Hematopoietic multipotent progenitor cell treated with erythropoietin and hydrocortisone succinate and interleukin-3 and kit ligand, for 15 days (in vitro differentiated cells): ENCODE measurements at regions not wholly inside any gene's neighbourhood (a gene's known extent, or its start where the extent isn't known, plus 50 kb on each side); places are given as distances from the start of the nearest gene placed in this dataset.
"Not testable (repeated sequence)": the region's sequence is repeated elsewhere in the genome, so short reads cannot be mapped to it uniquely, and the experiment has no call there.

Experiments used
- DNase-seq: peaks from one replicate; pipeline ENCODE4 v3.0.0-alpha.2; 2015; ENCODE audit warnings: low spot score

GRCh38 chr19:30942636-30943035 is 406.6 kb downstream of the TSHZ3 start:
- no peak for DNase-seq

DNA sequence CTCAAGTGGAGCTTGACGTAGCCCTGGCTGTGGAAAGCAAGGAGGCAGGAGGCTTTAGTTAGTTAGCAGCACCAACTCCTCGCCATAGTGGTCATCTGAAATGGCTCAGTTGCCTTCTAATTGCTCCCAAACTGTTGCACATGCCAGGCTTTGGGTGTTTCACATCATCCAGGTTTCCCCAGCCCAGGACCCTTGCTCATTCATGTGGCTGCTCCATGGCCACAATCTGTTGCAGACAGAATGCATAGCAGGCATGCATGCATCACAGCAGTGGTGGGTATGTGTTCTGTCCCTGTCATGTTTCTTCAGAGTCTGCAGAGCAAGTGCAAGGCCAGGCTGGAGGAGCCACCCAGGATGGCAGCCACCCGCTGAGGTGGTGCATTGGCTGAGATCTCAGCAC is 407.6 kb downstream of the TSHZ3 start:
- DNase-seq: no peak

DNA sequence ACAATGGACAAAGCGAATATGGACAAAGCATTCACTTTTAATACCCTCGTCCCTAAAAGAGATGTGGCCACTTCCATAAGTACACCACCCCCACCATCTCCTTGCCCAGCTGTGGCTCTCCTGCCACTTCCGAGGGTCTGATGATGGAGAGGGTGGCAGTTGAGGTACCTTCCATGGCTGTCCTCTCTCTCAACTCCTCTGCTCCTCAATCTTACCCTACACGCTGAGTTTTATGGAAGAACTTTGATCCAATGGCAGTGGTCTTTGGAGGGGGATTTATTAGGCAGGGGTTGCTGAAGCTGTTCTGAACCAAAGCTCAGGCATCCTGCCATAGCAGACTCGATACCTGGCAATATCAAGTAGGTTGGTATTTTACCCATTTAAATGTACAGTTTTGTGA is 413.0 kb downstream of the TSHZ3 start:
- no peak for DNase-seq

DNA sequence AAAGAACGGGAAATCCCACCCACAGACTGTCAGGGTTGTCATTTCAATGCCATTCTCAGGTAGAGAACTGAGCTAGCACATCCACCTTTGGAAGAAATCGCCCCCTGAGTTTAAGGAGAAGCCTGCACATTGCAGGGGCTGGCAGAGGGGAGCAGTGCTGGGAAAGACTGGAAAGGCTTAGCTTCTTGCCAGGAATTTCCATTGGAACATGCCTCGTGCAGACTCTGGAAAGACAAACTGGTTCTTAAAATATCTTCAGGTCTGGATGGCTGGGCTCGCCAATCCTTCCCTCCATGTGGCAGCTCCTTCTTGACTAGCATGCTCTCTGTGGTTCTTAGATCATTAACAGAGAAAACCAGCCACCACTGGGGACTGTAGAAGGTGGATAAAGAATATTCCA is 414.1 kb downstream of the TSHZ3 start:
- DNase-seq: no peak

- not testable (repeated sequence) for DNase-seq
Observed at GRCh38 chr19:30933454-30933853, 415.8 kb downstream of the TSHZ3 start.

GRCh38 chr19:30932854-30933253 is 416.4 kb downstream of the TSHZ3 start:
- DNase-seq: no peak

DNA sequence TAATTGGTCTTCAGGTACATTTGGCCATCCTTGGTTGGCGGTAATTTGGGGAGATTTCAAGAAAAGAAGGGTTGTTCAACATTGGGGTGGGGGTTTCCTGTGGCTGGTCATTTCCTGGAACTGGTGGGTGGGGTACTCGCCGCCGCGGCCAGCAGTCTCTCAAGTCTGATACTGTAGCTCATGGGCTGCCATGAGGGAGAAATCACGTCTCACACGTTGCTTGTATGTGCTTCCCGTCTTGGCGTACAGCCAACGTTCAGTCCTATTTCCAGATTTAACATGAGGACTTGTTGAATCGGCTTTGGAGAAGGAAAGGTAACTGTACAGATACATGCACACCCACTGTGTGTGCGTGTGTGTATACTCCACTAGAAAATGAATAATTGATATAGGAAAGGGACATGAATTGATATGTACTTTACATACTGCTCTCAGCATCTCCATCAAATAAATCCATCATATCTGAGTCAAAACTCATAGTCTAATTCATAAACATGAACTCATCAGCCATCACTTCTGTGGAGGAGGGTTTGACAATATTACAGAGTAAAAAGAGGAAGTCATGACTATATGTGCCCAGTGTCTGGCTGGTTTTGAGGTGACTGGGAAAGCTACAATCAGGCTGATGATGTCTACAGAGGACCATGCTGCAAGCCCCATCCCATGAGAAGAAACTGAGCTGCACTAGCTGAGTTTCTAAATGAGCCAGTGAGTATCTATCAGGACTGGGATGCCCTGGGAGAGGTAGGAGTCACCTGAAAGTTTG is 418.1 kb downstream of the TSHZ3 start:
- DNase-seq: no peak

GRCh38 chr19:30927705-30928104 is 421.5 kb downstream of the TSHZ3 start:
- no peak for DNase-seq

- DNase-seq: no peak
Observed at GRCh38 chr19:30924670-30925069, 424.6 kb downstream of the TSHZ3 start.

DNA sequence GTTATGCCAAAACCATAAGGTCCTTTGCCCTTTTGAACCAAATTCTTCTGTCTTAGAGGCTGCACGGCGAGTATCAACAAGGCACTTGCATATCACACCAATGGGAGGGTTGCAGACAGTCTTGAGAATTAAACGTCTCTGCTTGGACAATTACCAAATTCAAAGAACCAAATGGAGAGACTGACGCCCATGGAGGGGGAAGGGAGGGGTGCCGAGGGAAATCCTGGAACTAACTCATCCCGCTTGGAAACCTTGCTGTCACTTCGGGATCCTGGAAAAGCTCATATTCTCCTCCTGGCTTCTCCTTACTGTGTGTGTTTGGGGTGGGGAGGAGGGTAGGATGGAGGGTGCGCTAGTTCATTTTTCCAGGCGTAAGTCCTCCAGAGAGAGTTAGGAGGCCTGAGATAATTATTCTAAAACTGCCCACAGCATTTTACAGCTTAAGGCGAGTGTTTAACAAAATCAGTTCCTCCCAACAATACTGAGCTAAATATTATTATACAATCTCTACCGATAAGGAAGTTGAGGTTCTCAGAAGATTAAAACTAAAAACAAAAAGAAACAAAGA is 425.1 kb downstream of the TSHZ3 start:
- DNase-seq: no peak

- no peak for DNase-seq
Observed at GRCh38 chr19:30923621-30924020, 425.6 kb downstream of the TSHZ3 start.

GRCh38 chr19:30923096-30923495 is 426.1 kb downstream of the TSHZ3 start:
- DNase-seq: no peak

- no peak for DNase-seq
Observed at GRCh38 chr19:30920222-30920621, 429.0 kb downstream of the TSHZ3 start.

DNA sequence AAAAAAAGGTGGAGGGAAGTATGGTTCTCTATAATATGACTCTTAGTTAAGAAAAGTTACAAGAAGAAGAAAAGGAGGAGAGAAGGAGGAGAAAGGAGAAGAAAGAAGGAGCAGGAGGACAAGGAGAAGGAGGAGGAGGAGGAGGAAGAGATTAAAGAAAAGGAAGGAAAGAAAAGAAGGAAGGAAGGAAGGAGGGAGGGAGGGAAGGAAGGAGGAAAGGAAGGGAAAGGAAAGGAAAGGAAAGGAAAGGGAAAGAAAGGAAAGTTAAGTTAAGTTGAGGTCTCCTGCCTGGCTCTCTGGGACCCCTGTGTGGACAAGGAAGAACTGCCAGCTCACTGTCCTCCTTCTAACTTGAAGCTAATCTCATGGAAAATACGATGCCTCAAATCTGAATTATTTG is 429.5 kb downstream of the TSHZ3 start:
- DNase-seq: no peak

DNA sequence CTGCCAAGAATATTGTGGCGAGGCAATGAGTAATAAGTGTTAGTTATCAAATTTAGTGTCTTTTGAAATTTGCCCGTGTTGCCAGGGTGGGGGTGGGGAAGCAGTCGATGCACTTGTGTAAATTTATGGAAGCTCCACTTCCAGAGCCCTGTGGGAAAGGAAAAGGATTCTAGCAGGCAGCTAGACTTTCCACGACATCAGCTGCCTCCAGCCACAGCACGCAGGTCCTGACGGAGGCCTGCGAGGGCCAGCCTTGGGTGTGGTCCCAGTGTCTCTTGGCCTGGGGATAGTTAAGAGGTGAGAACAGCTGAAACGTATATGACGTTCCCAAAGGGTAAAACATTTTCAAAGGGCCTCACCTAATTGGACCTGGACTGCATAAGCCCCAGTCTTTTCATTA is 433.0 kb downstream of the TSHZ3 start:
- DNase-seq: no peak

GRCh38 chr19:30911491-30911890 is 437.7 kb downstream of the TSHZ3 start:
- no peak for DNase-seq

DNA sequence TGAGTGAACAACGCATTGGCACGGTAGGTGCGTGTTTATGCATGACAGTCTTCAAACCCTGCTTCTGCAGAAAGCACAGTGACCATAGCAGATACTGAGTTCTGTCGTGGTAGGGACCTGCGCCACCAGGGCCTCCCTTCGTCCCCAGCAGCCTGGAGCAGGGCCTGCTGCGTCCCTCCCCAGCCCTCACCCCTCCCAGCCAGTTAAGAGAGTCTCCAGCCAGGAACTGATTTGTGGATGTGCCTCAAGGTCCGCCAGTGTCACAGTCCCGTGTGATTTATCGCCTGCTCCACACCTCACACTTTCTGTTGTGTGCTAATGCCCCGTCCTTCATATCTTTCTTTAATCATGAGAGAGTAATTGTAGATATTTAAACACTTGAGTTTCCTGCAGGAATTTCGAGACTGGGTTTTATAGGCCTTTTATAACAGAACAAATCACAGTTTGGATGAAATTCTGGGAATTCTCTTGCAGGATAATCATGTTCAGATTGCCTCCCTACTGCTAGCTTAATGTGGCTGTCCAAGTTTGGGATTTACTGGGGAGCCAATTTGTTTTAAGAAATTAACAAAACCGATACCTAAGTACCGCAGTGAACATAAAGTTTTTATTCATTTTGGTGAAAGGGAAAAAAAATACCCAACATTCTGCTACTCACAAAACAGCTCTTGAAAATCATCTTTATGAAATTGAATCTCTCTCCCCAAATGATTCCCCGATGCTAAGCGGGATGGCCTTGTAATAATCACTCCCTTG is 438.6 kb downstream of the TSHZ3 start:
- no peak for DNase-seq

DNA sequence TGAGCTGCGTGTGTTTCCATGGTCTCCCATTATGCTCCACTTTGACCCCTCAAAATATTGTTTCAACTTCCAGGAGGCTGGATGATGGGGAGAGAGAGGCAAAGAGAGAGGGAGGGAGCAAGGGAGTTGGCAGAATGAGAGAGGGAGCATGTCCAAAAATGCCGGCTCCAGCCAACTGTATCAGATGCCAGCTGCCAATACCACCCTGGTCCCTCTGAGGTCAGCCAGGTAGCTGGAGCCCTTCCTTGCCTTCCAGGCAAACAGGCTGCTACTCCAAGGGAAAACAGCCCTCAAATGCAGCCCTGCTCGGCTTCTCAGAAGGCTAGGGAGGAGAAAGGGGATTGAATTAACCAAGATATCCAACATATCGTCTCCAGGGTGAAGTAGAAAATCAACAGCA is 440.0 kb downstream of the TSHZ3 start:
- no peak for DNase-seq

DNA sequence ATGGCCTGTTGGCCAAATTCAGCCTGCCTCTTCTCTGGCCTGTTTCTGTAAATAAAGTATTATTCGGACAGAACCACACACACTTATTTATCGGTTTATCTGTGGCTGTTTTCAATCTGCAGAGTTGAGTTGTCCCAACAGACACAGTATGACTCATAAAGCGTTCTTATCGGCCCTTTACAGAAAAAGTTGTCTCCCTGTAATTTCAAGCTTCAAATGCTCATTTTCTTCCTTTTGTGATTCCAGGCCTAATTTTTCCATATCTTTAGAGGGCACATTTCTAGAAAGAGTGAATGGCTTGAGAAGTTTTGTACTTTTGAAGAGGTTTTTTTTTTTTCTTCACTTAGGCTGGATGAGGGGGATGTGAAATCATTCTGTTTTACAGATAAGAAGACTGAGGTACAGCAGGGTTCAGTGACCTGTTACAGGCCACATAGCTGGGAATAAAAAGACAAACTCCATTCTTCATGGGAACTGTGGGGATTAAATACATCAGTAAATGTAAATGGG is 440.9 kb downstream of the TSHZ3 start:
- no peak for DNase-seq

DNA sequence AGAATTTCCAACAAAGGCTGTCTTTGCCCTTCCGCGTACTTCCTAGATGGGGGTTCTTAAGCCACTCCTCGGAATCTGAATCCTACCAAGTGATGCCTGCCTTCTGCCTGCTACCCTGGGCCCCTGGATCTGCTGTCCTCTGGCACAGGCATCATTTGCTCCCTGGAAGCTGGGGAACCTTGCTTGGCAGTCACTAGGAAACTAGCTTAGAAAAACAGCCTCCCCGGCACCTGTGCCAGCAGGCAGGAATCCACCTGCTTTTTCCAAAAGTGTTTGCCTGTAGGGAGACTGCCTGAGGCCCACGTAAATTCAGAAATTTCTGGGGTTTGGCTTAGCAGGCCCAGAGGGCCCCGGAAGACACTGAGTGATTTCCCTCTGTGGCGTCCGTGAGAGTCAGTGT is 442.4 kb downstream of the TSHZ3 start:
- no peak for DNase-seq

- no peak for DNase-seq
Observed at GRCh38 chr19:30900051-30900450, 449.2 kb downstream of the TSHZ3 start.

DNA sequence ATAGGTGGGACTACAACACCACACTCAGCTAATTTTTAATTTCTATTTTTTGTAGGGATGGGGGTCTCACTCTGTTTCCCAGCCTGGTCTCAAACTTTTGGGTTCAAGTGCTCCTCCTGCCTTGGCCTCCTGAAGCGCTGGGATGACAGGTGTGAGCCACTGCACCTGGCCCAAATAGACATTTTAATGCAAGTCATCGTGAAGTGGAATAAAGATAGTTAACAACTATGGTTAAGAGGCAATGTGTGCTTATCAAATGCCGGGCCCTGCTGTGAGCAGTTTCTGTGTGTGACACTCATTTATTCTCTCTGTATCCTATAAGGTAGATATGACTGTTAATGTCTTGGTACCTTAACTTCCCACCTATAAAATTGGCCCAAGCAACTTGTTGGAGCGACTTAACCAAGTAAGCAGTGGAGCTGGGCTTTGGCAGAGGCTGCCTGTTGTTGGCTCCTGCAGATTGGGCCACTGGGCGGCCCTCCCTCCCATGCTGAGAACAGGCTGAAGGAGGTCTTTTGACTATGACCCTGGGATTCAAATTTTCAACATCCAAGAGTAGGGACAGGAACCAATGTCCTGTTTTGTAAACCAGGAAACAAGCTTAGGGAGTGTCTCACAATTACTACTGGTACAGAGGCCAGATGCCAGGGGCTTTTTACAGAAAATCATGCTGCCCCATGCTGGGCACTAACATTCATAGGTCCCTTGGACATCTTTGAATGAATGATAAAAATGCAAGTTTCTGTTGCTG is 450.7 kb downstream of the TSHZ3 start:
- no peak for DNase-seq
